H9 (cell line): ENCODE measurements at regions not wholly inside any gene's neighbourhood (a gene's known extent, or its start where the extent isn't known, plus 50 kb on each side); places are given as distances from the start of the nearest gene placed in this dataset.

ENCODE experiments used
- DNase-seq: peaks from one replicate; pipeline ENCODE4 v3.0.0-alpha.2; 2017
- H2AFZ ChIP-seq: one replicate; pipeline ENCODE4 v1.6.1; 2013; ENCODE audit warnings: mild to moderate bottlenecking, low read length, control low read depth, moderate library complexity
- H2AK5ac ChIP-seq: 2 replicates; pipeline ENCODE4 v1.6.1; 2013; ENCODE audit warnings: low read length, control low read depth, mixed read lengths; ENCODE audit not compliant: insufficient read length
- H2BK120ac ChIP-seq: one replicate; pipeline ENCODE4 v1.6.1; 2013; ENCODE audit warnings: low read depth, mild to moderate bottlenecking, low read length, control low read depth, inconsistent platforms; ENCODE audit not compliant: poor library complexity, severe bottlenecking
- H2BK12ac ChIP-seq: 2 replicates; pipeline ENCODE4 v1.6.1; 2013; ENCODE audit warnings: low read length, control low read depth, mixed read lengths, low read depth; ENCODE audit not compliant: insufficient read length
- H2BK15ac ChIP-seq: 2 replicates; pipeline ENCODE4 v1.6.1; 2013; ENCODE audit warnings: low read depth, low read length, control low read depth
- H2BK20ac ChIP-seq: one replicate; pipeline ENCODE4 v1.6.1; 2013; ENCODE audit warnings: low read depth, mild to moderate bottlenecking, low read length, control low read depth, inconsistent platforms; ENCODE audit not compliant: poor library complexity, severe bottlenecking
- H2BK5ac ChIP-seq: 2 replicates; pipeline ENCODE4 v1.6.1; 2013; ENCODE audit warnings: low read length, control low read depth, mixed read lengths; ENCODE audit not compliant: insufficient read length
- H3K14ac ChIP-seq: 2 replicates; pipeline ENCODE4 v1.6.1; 2013; ENCODE audit warnings: low read length, control low read depth; ENCODE audit not compliant: insufficient read depth
- H3K18ac ChIP-seq: 2 replicates; pipeline ENCODE4 v1.6.1; 2013; ENCODE audit warnings: low read depth, mild to moderate bottlenecking, mixed read lengths, low read length, control low read depth; ENCODE audit not compliant: insufficient read length
- H3K23ac ChIP-seq: 2 replicates; pipeline ENCODE4 v1.6.1; 2013; ENCODE audit warnings: low read length, control low read depth, mixed read lengths, low read depth; ENCODE audit not compliant: insufficient read length
- H3K23me2 ChIP-seq: 2 replicates; pipeline ENCODE4 v1.6.1; 2013; ENCODE audit warnings: low read depth, mild to moderate bottlenecking, mixed read lengths, low read length, control low read depth; ENCODE audit not compliant: insufficient read length, poor library complexity, severe bottlenecking
- H3K27ac ChIP-seq: 2 replicates; pipeline ENCODE4 v1.5.1; 2013; ENCODE audit warnings: low read length, control low read depth, mixed read lengths, low read depth; ENCODE audit not compliant: insufficient read length
- H3K27me3 ChIP-seq: 2 replicates; pipeline ENCODE4 v1.6.1; 2013; ENCODE audit warnings: low read length, control low read depth, inconsistent platforms; ENCODE audit not compliant: insufficient read depth
- H3K4ac ChIP-seq: 2 replicates; pipeline ENCODE4 v1.6.1; 2013; ENCODE audit warnings: low read depth, mild to moderate bottlenecking, control low read depth, inconsistent platforms, low read length, moderate library complexity
- H3K4me1 ChIP-seq: 2 replicates; pipeline ENCODE4 v1.6.1; 2013; ENCODE audit warnings: low read length, control low read depth, inconsistent platforms; ENCODE audit not compliant: insufficient read depth
- H3K4me2 ChIP-seq: 2 replicates; pipeline ENCODE4 v1.6.1; 2013; ENCODE audit warnings: low read length, control low read depth, mixed read lengths; ENCODE audit not compliant: insufficient read length, insufficient read depth
- H3K56ac ChIP-seq: 2 replicates; pipeline ENCODE4 v1.6.1; 2013; ENCODE audit warnings: low read depth, mild to moderate bottlenecking, mixed read lengths, low read length, control low read depth; ENCODE audit not compliant: insufficient read length
- H3K79me1 ChIP-seq: 2 replicates; pipeline ENCODE4 v1.6.1; 2013; ENCODE audit warnings: low read depth, mild to moderate bottlenecking, moderate library complexity, low read length, control low read depth, inconsistent platforms; ENCODE audit not compliant: insufficient read depth, poor library complexity, severe bottlenecking
- H3K79me2 ChIP-seq: 2 replicates; pipeline ENCODE4 v1.6.1; 2013; ENCODE audit warnings: low read length, control low read depth, inconsistent platforms; ENCODE audit not compliant: insufficient read depth
- H3K9ac ChIP-seq: 2 replicates; pipeline ENCODE4 v1.6.1; 2013; ENCODE audit warnings: low read length, control low read depth, mixed read lengths; ENCODE audit not compliant: insufficient read length; ENCODE audit errors: extremely low read depth
- H3K9me3 ChIP-seq: one replicate; pipeline ENCODE4 v1.6.1; 2013; ENCODE audit warnings: low read depth, low read length, inconsistent platforms; ENCODE audit not compliant: control insufficient read depth
- H3T11ph ChIP-seq: one replicate; pipeline ENCODE4 v1.6.1; 2013; ENCODE audit warnings: mild to moderate bottlenecking, low read length, control low read depth, inconsistent platforms
- H4K20me1 ChIP-seq: one replicate; pipeline ENCODE4 v1.6.1; 2013; ENCODE audit not compliant: control insufficient read depth, insufficient read length, insufficient read depth
- H4K5ac ChIP-seq: 2 replicates; pipeline ENCODE4 v1.6.1; 2013; ENCODE audit warnings: low read depth, mild to moderate bottlenecking, mixed read lengths, low read length, control low read depth; ENCODE audit not compliant: insufficient read length
- H4K8ac ChIP-seq: replicated peaks from 2 replicates; pipeline ENCODE4 v1.6.1; 2013; ENCODE audit warnings: low read length, control low read depth, mixed read lengths, low read depth; ENCODE audit not compliant: insufficient read length
- H4K91ac ChIP-seq: 2 replicates; pipeline ENCODE4 v1.6.1; 2013; ENCODE audit warnings: low read depth, mild to moderate bottlenecking, moderate library complexity, mixed read lengths, low read length, control low read depth; ENCODE audit not compliant: insufficient read length
- H3K27ac Mint-ChIP-seq, 3 experiments: 2 replicates in 2 of 3; 3 replicates in 1 of 3; pipeline ENCODE4 v1.8.0; 2020 to 2021; ENCODE audit warnings: mixed read lengths in 3 of 3, mild to moderate bottlenecking in 1 of 3, moderate library complexity in 1 of 3
- H3K27me3 Mint-ChIP-seq: 2 replicates; pipeline ENCODE4 v1.8.0; 2021; ENCODE audit warnings: low read depth, mild to moderate bottlenecking, moderate library complexity, mixed read lengths
- H3K36me3 Mint-ChIP-seq, 3 experiments: 2 replicates in 2 of 3; 3 replicates in 1 of 3; pipeline ENCODE4 v1.8.0; 2020 to 2021; ENCODE audit warnings: low read depth in 3 of 3, mixed read lengths in 3 of 3; ENCODE audit not compliant: insufficient read depth in 1 of 3
- H3K4me1 Mint-ChIP-seq, 2 experiments: 2 replicates each; pipeline ENCODE4 v1.8.0; 2020; ENCODE audit warnings: mixed read lengths in 2 of 2
- H3K4me3 Mint-ChIP-seq, 2 experiments: 2 replicates in 1 of 2; 3 replicates in 1 of 2; pipeline ENCODE4 v1.8.0; 2020 to 2021; ENCODE audit warnings: mild to moderate bottlenecking in 2 of 2, mixed read lengths in 2 of 2, moderate library complexity in 1 of 2
- H3K9me3 Mint-ChIP-seq, 2 experiments: 2 replicates in 1 of 2; 3 replicates in 1 of 2; pipeline ENCODE4 v1.8.0; 2020; ENCODE audit warnings: mild to moderate bottlenecking in 2 of 2, mixed read lengths in 2 of 2, moderate library complexity in 1 of 2
- WGBS: extraction: QIAGEN DNeasy Blood & Tissue Kit; methylation state at CpG from one replicate; pipeline ENCODE4 v1.1.7; 2013; ENCODE audit warnings: missing lambda C conversion rate, low lambda C conversion rate, mixed read lengths; ENCODE audit not compliant: insufficient read length; ENCODE audit errors: extremely low coverage; 5-methylcytosine and 5-hydroxymethylcytosine counted together
- TF ChIP-seq, protein P1 (sequence below): fragments of 200-600 bp; sonication (generic); conservative IDR thresholded peaks from 3 replicates; pipeline ENCODE4 v1.8.0; 2021; ENCODE audit warnings: antibody characterized with exemption, mild to moderate bottlenecking

DNA sequence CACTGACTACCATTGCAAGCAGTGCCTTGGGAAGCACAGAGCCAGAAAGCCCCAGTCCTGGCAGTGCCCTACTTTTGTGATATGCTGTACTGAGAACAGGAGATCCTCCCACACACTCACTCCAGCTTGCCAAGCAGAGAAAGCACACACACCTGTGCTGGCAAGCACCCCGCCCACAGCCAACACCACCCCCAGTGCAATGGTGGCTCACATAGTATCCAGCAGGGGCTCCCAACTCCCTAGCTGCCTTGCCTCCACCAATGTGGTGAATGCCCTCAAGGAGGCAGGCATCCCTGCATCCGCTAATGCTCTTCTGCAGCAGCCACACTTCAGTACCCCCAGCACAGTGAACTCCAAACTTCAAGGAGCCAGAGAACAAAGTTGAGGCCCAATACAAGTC is 1655.8 kb downstream of the SUCLG1 start:
- Histone ChIP-seq H2BK15ac (no peak overlapping the region), H3K4me2 (no peak overlapping the region), H3T11ph (no peak overlapping the region), H3K23me2 (no peaks in the 10 kb centered on the region), H4K5ac (no peak overlapping the region), H3K27me3 (no peaks in the 10 kb centered on the region), H3K23ac (no peak overlapping the region), H4K20me1 (no peaks in the 10 kb centered on the region), H3K9ac (no peak overlapping the region), H4K8ac (no peak overlapping the region), H3K4ac (no peak overlapping the region), H2AK5ac (no peak overlapping the region), H2AFZ (no peak overlapping the region), H3K79me1 (no peaks in the 10 kb centered on the region), H2BK5ac (no peak overlapping the region), H3K4me1 (no peaks in the 10 kb centered on the region), H2BK120ac (no peak overlapping the region), H3K56ac (no peak overlapping the region), H3K14ac (no peak overlapping the region), H3K9me3 (no peaks in the 10 kb centered on the region), H3K27ac (no peak overlapping the region), H2BK12ac (no peak overlapping the region), H3K79me2 (no peaks in the 10 kb centered on the region), H4K91ac (no peak overlapping the region), H2BK20ac (no peak overlapping the region), H3K18ac (no peak overlapping the region)
- DNase-seq: peak; percentile 54
- Mint-ChIP-seq H3K4me1 (no peaks in the 10 kb centered on the region), H3K9me3 (peaks cover 21 to 28% of the 10 kb centered on the region in 2 experiments), H3K36me3 (peaks cover 6 to 22% (median 21%) of the 10 kb centered on the region in 3 experiments), H3K27me3 (no peaks in the 10 kb centered on the region), H3K27ac (no peak overlapping the region), H3K4me3 (no peak overlapping the region)
- TF ChIP-seq, protein P1, sequence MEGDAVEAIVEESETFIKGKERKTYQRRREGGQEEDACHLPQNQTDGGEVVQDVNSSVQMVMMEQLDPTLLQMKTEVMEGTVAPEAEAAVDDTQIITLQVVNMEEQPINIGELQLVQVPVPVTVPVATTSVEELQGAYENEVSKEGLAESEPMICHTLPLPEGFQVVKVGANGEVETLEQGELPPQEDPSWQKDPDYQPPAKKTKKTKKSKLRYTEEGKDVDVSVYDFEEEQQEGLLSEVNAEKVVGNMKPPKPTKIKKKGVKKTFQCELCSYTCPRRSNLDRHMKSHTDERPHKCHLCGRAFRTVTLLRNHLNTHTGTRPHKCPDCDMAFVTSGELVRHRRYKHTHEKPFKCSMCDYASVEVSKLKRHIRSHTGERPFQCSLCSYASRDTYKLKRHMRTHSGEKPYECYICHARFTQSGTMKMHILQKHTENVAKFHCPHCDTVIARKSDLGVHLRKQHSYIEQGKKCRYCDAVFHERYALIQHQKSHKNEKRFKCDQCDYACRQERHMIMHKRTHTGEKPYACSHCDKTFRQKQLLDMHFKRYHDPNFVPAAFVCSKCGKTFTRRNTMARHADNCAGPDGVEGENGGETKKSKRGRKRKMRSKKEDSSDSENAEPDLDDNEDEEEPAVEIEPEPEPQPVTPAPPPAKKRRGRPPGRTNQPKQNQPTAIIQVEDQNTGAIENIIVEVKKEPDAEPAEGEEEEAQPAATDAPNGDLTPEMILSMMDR: peak; percentile 19; the same call in 2 of the 3 replicates
- no CpG with 5 or more reads among the region's 2 CpGs for WGBS
